ENCODE measurements at regions not wholly inside any gene's neighbourhood (a gene's known extent, or its start where the extent isn't known, plus 50 kb on each side); places are given as distances from the start of the nearest gene placed in this dataset.

GRCh38 chr7:115740043-115740442, 290.5 kb downstream of the TFEC start:
- no peak for TF ChIP-seq CTCF (conservative IDR thresholded peaks at IDR 0.05; ENCODE audit: low read depth, low read length)
- H3K4me3 ChIP-seq (ENCODE audit: low read depth, low read length): no peak overlapping the region
- DNase-seq (ENCODE audit: low read depth): no peak

GRCh38 chr7:115734641-115735040, 295.9 kb downstream of the TFEC start:
- no peak for DNase-seq (ENCODE audit: low read depth)
- no peak overlapping the region for H3K4me3 ChIP-seq (ENCODE audit: low read depth, low read length)
- TF ChIP-seq CTCF (conservative IDR thresholded peaks at IDR 0.05; ENCODE audit: low read depth, low read length): no peak

GRCh38 chr7:115731796-115732471, 298.6 kb downstream of the TFEC start:
- DNase-seq (ENCODE audit: low read depth): no peak
- TF ChIP-seq CTCF (conservative IDR thresholded peaks at IDR 0.05; ENCODE audit: low read depth, low read length): no peak
- no peak overlapping the region for H3K4me3 ChIP-seq (ENCODE audit: low read depth, low read length)

GRCh38 chr7:115728518-115728917, 302.0 kb downstream of the TFEC start:
- H3K4me3 ChIP-seq (ENCODE audit: low read depth, low read length): no peak overlapping the region
- DNase-seq (ENCODE audit: low read depth): no peak
- no peak for TF ChIP-seq CTCF (conservative IDR thresholded peaks at IDR 0.05; ENCODE audit: low read depth, low read length)

- no peak for DNase-seq (ENCODE audit: low read depth)
- no peak overlapping the region for H3K4me3 ChIP-seq (ENCODE audit: low read depth, low read length)
- TF ChIP-seq CTCF (conservative IDR thresholded peaks at IDR 0.05; ENCODE audit: low read depth, low read length): no peak
Measured at GRCh38 chr7:115724400-115725056, 306.0 kb downstream of the TFEC start.

- no peak overlapping the region for H3K4me3 ChIP-seq (ENCODE audit: low read depth, low read length)
- DNase-seq (ENCODE audit: low read depth): no peak
- TF ChIP-seq CTCF (conservative IDR thresholded peaks at IDR 0.05; ENCODE audit: low read depth, low read length): no peak
Measured at GRCh38 chr7:115722302-115722977, 308.1 kb downstream of the TFEC start.

All from choroid plexus epithelial cell (primary cell).